NCI-H2107 treated with DMSO at 0.1 percent for 48 hours (cell line): ENCODE measurements at regions not wholly inside any gene's neighbourhood (a gene's known extent, or its start where the extent isn't known, plus 50 kb on each side); places are given as distances from the start of the nearest gene placed in this dataset.
"Not testable (repeated sequence)": the region's sequence is repeated elsewhere in the genome, so short reads cannot be mapped to it uniquely, and the experiment has no call there.

Experiments used
- DNase-seq: peaks from one replicate; lab custom pipeline; 2025; ENCODE audit not compliant: unreplicated experiment; lab: John Stamatoyannopoulos, UW

DNA sequence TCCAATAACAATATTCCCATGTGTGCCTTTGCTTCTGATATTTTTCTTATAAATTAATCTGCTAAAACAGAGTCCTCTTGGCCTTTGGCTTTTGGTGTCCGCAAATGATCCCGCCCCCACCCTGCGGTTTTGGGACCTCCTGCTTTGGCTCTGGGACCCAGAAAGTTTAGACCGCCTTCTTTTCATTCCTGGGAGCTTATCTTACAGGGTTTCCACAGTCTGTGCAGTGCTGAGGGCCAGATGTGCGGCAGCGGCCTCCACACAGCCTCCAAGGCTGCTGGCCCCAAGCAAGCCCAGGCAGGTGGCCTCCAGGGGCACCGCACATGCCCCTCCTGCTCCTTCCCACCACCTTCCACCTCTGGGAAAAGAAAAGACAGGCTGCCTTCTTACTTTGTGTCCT, 191.5 kb downstream of the ERCC6L2 start:
- no peak for DNase-seq

GRCh38 chr9:96065482-96066251, 190.2 kb downstream of the ERCC6L2 start:
- DNase-seq = no peak

DNA sequence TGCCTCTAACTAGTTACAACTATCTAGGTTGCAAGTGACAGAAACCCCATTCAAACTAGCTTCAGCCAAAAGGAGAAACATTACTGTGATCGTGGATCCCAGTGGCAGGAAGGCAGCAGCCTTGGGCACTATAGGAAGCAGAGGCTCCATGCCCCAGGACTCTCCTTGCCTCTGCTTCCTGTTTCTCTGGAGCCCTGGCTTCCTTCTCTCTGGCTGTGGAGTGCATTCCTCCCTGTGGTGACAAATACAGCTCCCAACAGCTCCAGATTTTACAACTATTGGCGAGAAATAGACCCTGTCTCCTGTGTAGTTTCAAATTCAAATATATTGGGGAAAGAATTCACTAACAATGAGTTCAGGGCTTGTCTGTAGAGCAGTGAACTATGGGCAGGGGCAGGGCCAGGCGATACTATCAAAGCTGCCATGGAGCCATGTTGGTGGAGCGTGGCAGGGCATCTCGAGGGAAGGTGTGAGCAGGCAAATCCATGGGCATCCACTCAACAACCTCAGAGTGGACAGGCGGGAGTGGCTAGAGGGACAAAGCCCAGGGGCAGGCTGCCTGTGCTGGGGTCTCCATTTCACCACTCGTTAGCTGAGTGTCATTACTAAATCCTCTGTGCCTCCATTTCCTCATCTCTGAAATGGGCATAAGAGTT, 189.5 kb downstream of the ERCC6L2 start:
- no peak for DNase-seq

DNA sequence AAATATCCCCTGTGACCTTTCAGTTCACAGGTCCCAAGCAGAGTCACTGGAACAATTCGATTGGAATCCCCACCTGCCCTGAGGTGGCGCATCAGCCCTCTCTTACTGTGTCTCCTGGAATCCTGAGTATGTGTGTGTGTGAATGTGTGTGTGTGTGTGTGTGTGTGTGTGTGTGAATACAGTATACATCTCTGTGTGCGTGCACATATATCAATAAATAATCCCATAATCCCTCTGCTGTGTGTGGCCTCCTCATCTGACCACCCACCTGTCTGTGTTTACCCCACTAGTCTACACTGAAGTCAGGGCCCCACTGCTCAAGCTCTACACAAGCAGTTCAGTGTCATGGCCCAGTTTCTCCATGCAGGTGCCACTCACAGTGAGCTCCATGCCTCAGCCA, 187.4 kb downstream of the ERCC6L2 start:
- DNase-seq = no peak

DNA sequence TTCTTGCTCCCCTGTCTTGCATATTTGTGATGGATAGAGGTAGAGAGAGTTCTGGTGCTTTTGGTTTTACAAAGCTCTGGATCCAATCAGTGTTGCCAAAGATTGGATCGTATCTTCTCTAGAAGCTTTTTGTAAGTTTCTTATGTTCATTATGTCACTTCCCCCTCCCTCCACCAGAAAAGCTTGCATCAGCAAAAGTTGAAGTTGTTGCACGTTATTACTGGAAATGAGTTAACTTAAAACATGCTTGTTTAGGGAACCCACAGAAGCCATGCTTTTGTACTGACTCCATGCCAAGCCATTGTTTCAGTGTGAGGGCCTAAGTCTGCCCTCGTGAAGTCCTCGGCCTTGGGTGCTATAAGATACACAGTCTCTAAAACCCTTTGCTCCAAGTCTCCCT, 186.5 kb downstream of the ERCC6L2 start:
- DNase-seq = no peak

DNA sequence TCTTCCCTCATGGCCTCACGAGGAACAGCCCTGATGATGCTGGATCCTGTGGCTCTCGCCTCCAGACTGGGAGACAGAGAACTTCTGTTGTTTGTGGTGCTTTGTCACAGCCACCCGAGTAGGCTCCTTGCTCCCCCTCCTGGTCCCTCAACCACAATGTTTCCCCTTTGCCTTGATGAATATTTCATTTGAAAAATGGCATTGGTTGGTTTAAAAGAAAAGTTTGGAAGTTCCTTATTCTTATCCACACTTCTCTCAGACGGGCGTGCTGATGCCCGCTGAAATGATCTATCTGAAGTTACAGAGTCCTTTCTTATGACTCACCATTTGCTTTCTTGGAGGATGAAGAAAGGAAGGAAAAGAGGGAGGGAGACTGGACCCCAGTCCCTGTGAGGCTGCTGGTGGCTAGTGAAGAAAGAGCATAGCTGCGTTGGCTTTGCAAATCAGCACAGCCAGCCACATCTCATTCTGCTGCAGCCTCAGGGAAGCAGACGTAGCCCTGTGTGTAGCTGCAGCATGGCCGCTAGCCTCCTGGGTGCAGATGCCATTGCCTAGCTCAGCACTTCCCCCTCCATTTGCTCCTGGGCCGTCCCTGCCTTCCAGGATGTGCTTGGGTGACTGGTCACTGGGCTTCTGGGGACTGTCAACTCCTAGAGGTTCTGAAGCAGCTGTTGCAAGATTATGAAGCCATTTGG, 185.9 kb downstream of the ERCC6L2 start:
- no peak for DNase-seq

DNA sequence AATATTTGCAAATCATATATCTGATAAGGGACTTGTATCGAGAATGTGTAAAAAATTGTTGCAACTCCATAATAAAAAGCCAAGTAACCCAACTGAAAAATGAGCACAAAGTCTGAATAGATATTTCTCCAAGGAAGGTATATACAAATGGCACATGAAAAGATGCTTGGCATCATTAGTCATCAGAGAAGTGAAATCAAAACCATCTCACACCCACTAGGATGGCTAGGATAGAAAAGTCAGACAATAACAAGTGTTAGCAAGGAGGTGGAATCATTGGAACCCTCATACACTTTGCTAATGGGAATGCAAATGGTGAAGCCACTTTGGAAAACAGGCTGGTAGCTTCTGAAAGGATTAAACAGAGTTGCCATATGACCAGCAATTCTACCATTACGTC, 182.7 kb downstream of the ERCC6L2 start:
- no peak for DNase-seq

DNA sequence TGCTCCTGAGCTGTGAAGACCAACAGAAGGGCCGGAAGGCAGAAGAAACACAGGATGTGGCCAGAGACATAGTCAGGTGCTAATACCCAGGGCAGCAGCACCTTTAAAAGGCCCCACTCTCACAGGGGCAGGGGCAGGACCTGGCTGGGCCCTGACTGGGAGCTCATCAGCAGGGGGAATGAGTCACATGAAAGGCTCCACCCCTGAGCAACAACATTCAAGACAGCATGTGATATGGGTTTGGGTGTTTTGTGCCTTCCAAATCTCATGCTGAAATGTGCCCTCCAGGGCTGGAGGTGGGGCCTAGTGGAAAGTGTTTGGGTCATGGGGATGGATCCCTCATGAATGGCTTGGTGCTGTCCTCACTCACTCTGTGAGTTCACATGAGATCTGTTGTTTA, 181.7 kb downstream of the ERCC6L2 start:
- no peak for DNase-seq

GRCh38 chr9:96056226-96056625, 180.7 kb downstream of the ERCC6L2 start:
- no peak for DNase-seq

- DNase-seq = not testable (repeated sequence)
These were observed 178.8 kb downstream of the ERCC6L2 start for GRCh38 chr9:96054248-96054647.

DNA sequence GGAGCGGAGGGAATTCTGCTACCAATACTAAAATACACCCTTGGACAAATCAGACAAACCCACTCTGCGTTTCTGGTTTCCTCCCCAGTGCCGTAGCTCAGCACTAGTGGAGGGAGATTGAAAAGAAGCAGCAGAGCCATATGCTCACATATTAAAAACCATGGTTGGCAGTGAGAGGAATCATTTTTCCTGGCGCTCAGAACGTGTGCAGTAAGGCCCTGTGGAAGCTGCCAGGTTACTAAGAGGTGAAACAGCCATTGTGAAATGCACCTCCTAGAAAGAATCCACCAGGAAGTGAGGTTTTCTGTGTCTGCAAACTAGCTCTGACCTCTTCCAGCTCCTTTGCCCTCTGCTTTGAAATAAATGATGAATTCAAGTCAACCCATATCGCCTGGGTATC, 177.2 kb downstream of the ERCC6L2 start:
- DNase-seq = no peak

DNA sequence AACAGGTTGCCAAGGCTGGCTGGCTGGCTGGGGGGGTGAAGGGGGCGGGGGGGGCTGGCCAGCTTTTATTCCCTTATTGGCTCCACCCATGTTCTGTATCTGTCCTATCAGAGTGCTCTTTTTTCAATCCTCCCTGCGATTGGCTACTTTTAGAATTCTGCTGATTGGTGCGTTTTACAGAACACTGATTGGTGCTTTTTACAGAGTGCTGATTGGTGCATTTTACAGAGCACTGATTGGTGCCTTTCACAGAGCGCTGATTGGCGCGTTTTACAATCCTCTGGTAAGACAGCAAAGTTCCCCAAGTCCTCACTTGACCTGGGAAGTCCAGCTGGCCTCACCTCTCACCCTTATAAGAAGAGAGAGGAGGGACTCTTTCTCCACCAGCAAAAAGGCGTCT, 175.9 kb downstream of the ERCC6L2 start:
- DNase-seq = no peak

DNA sequence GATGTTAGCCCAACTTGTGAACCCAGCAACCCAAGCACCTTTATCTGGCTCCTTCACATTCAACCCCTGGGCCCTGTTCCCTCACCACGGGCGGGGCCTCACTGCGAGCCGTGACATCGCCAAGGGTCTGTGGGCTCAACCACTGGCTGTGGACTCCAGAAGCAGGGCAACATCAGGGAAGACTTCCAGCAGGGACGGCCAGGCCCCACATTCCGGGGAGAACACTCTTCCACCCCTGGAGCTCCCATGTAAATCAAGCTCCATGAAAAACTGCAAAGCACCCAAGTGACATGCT, 175.3 kb downstream of the ERCC6L2 start:
- DNase-seq = no peak

DNA sequence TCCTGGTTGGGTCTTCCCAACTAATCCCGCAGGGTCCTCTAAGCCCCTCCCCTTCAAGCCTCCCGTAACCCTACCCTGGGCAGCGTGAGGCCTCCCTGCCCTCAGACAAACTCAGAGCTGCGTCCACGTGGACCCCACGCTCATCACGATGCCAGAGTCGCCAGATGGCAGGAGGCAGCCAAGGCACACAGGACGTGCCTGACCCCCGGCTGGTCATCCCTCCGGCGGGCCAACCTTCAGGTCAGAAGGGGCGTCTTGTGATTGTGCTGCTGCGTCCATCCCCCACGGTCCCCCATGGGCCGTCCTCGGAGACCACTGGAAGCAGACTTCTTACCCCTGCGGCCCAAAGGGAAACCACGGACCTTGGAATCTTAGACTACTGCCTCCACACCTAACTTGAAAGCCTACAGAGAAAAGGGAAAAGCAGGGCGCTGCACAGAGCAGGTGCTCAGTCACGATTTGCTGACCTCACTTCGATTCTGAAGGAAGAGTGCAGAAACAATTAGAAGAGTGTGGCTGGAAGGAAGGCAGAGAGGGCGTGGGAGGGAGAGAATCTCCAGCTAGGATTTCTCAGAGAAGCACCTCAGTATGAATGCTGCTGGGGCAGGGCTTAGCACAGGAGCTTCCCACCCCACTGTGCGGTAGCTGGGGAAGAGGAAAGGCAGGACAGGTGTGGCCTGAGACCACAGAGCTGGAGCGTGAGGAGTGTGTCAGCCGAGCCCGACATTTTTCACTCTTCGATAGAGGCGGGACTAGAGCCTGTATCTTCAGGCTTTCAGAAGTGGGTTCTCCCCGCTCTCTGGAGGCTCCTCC, 174.8 kb downstream of the ERCC6L2 start:
- no peak for DNase-seq

- no peak for DNase-seq
These were observed 173.7 kb downstream of the ERCC6L2 start for GRCh38 chr9:96048956-96049831.

DNA sequence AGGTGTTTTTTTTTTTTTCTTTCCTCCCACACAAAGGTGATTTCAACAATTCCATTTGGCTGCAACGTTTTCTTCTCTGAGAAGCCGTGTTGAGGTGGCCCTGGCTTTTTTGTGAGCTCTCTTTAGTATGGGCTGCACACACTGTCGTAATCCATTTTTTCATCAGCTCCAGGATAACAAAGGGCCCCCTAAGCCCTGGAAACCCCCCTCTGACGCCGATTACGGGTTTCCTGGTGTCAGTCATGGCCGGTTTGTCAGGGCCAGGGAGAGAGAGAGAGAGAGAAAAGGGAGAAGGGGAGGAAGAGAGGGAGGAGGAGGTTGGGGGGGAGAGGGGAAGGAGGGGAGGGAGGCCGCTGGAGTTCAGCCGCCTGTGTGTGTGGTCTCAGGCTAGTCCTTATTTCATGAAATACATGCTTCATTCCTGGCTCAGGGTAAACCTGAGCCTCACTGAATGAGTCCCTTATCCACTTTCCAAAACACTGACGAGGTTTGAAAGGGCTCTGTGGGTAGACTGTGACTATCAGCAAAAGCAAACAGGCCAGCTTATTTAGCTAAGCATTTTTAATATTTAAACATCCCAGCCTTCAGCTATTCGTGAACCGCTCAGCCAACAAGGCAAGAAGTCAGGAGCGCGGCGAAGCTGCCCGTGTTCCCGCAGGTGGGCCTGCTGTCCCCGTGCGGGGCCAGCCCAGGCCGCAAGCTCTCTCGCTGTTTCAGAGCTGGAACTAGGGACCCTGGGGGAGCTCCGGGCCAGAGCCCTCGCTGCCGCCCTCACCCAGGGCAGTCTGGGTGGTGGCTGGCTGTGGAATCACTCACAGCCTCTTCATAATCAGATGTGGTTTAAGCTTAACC, 172.8 kb downstream of the ERCC6L2 start:
- no peak for DNase-seq

DNA sequence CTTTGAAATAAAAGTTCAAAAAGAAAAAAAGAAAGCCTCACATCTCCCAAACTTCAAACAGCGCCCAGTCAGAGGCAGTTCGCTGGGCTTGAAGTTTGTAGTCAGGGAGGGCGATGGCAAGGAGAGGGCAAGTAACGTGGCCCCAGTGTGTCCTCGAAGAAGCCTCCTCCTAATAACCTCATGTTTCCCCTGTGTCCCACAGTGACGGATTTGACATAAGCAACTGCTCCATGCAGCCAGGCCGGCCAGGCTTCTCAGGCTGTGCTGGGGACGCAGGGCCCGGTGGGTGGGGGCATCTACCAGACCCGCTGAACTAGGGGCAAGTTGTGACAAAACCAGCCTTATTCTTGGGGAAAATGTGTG, 172.2 kb downstream of the ERCC6L2 start:
- no peak for DNase-seq

- no peak for DNase-seq
These were observed 171.7 kb downstream of the ERCC6L2 start for GRCh38 chr9:96047116-96047639.

- no peak for DNase-seq
These were observed 170.3 kb downstream of the ERCC6L2 start for GRCh38 chr9:96045811-96046210.

- DNase-seq = no peak
These were observed 168.9 kb downstream of the ERCC6L2 start for GRCh38 chr9:96044401-96044800.
